Fibroblast of lung (primary cell): ENCODE measurements at regions not wholly inside any gene's neighbourhood (a gene's known extent, or its start where the extent isn't known, plus 50 kb on each side); places are given as distances from the start of the nearest gene placed in this dataset.

Source experiments
- DNase-seq, 2 donors: peaks; one replicate each; pipeline versions ENCODE4 v3.0.0 to v3.0.0-alpha.2; 2010; ENCODE audit warnings: low read depth in 2 of 2
- H2AFZ ChIP-seq: 2 replicates; pipeline ENCODE4 v1.5.1; 2012; ENCODE audit warnings: low read length, control low read depth, inconsistent platforms
- H3K27ac ChIP-seq: 2 replicates; pipeline ENCODE4 v1.5.1; 2011; ENCODE audit warnings: low read length, control low read depth; ENCODE audit not compliant: insufficient read depth
- H3K27me3 ChIP-seq: 2 replicates; pipeline ENCODE4 v1.5.1; 2011; ENCODE audit warnings: mild to moderate bottlenecking, low read length; ENCODE audit not compliant: control insufficient read depth, insufficient read depth
- H3K36me3 ChIP-seq: 2 replicates; pipeline ENCODE4 v1.5.1; 2011; ENCODE audit warnings: low read length; ENCODE audit not compliant: control insufficient read depth, insufficient read depth
- H3K4me1 ChIP-seq: 2 replicates; pipeline ENCODE4 v1.5.1; 2011; ENCODE audit warnings: low read length; ENCODE audit not compliant: control insufficient read depth, insufficient read depth; ENCODE audit errors: extremely low read depth
- H3K4me2 ChIP-seq: 2 replicates; pipeline ENCODE4 v1.5.1; 2011; ENCODE audit warnings: low read length, control low read depth; ENCODE audit not compliant: insufficient read depth; ENCODE audit errors: extremely low read depth
- H3K4me3 ChIP-seq, 4 experiments: fragments of 200-600 bp in 1 of 4; sonication (generic) in 1 of 4; replicated peaks in 1 of 4; 2 replicates each; pipeline ENCODE4 v1.5.1; 2011 to 2016; ENCODE audit warnings: low read length in 4 of 4, low read depth in 3 of 4, mild to moderate bottlenecking in 3 of 4, control low read depth in 2 of 4, inconsistent platforms in 1 of 4, mixed read lengths in 1 of 4; ENCODE audit not compliant: insufficient read depth in 1 of 4; ENCODE audit errors: control extremely low read depth in 1 of 4
- H3K79me2 ChIP-seq: 2 replicates; pipeline ENCODE4 v1.5.1; 2012; ENCODE audit warnings: mild to moderate bottlenecking, low read length, inconsistent platforms; ENCODE audit not compliant: control insufficient read depth, insufficient read depth
- H3K9ac ChIP-seq: 2 replicates; pipeline ENCODE4 v1.5.1; 2011; ENCODE audit warnings: mild to moderate bottlenecking, low read length, control low read depth; ENCODE audit not compliant: insufficient read depth
- H3K9me3 ChIP-seq: 2 replicates; pipeline ENCODE4 v1.5.1; 2012; ENCODE audit warnings: low read depth, low read length; ENCODE audit not compliant: control insufficient read depth, insufficient read depth
- H4K20me1 ChIP-seq: 2 replicates; pipeline ENCODE4 v1.5.1; 2011; ENCODE audit warnings: low read length; ENCODE audit not compliant: control insufficient read depth, insufficient read depth; ENCODE audit errors: extremely low read depth
- CTCF ChIP-seq, 2 donors: IDR thresholded peaks in 1 of 2; conservative IDR thresholded peaks in 1 of 2; 1 replicate in 1 of 2; 2 replicates in 1 of 2; pipeline ENCODE4 v1.5.1; 2011 to 2012; ENCODE audit warnings: low read length in 2 of 2, control low read depth in 1 of 2, inconsistent platforms in 1 of 2, low read depth in 1 of 2, mild to moderate bottlenecking in 1 of 2
- EZH2 ChIP-seq: IDR thresholded peaks from 2 replicates; pipeline ENCODE4 v1.5.1; 2012; ENCODE audit warnings: low read length, control low read depth, mild to moderate bottlenecking; ENCODE audit errors: missing control alignments

- no peak overlapping the region for H3K4me3 ChIP-seq
- H3K27ac ChIP-seq = no peak overlapping the region
- no peaks in the 10 kb centered on the region for H3K9me3 ChIP-seq
- no peak for DNase-seq
- no peaks in the 10 kb centered on the region for H3K36me3 ChIP-seq
- H3K4me1 ChIP-seq = no peaks in the 10 kb centered on the region
- no peaks in the 10 kb centered on the region for H3K79me2 ChIP-seq
- no peaks in the 10 kb centered on the region for H4K20me1 ChIP-seq
- no peak overlapping the region for H2AFZ ChIP-seq
- H3K27me3 ChIP-seq = no peaks in the 10 kb centered on the region
- H3K9ac ChIP-seq = no peak overlapping the region
- no peak for TF ChIP-seq EZH2
- no peak overlapping the region for H3K4me2 ChIP-seq
Measured at GRCh38 chr11:119828006-119828405, 99.0 kb upstream of the NECTIN1 start.

GRCh38 chr11:119827113-119827512 is 98.1 kb upstream of the NECTIN1 start:
- TF ChIP-seq EZH2 (no peak), CTCF (conservative IDR thresholded peaks at IDR 0.05 in 1 of 2, IDR thresholded peaks at IDR 0.05 in 1 of 2; ENCODE audit: low read depth in 1 of 2, low read length in 2 of 2) (no peak)
- no peaks in the 10 kb centered on the region for H4K20me1 ChIP-seq
- no peak overlapping the region for H2AFZ ChIP-seq
- H3K9me3 ChIP-seq = no peaks in the 10 kb centered on the region
- H3K4me2 ChIP-seq = no peak overlapping the region
- no peaks in the 10 kb centered on the region for H3K4me1 ChIP-seq
- no peak overlapping the region for H3K9ac ChIP-seq
- no peak overlapping the region for H3K27ac ChIP-seq
- no peaks in the 10 kb centered on the region for H3K36me3 ChIP-seq
- DNase-seq = no peak
- H3K4me3 ChIP-seq = no peak overlapping the region
- H3K27me3 ChIP-seq = no peaks in the 10 kb centered on the region
- H3K79me2 ChIP-seq = no peaks in the 10 kb centered on the region

- Histone ChIP-seq H3K79me2 (no peaks in the 10 kb centered on the region), H4K20me1 (no peaks in the 10 kb centered on the region), H3K27ac (no peak overlapping the region), H3K4me3 (no peak overlapping the region), H2AFZ (no peak overlapping the region), H3K27me3 (no peaks in the 10 kb centered on the region), H3K36me3 (no peaks in the 10 kb centered on the region), H3K4me2 (no peak overlapping the region), H3K9ac (no peak overlapping the region), H3K9me3 (no peaks in the 10 kb centered on the region), H3K4me1 (no peaks in the 10 kb centered on the region)
- DNase-seq = no peak
- no peak for TF ChIP-seq CTCF (conservative IDR thresholded peaks at IDR 0.05 in 1 of 2, IDR thresholded peaks at IDR 0.05 in 1 of 2; ENCODE audit: low read depth in 1 of 2, low read length in 2 of 2)
- no peak for TF ChIP-seq EZH2
Measured at GRCh38 chr11:119823077-119823476, 94.1 kb upstream of the NECTIN1 start.

- H3K9me3 ChIP-seq = no peaks in the 10 kb centered on the region
- H3K79me2 ChIP-seq = no peaks in the 10 kb centered on the region
- H2AFZ ChIP-seq = no peak overlapping the region
- H4K20me1 ChIP-seq = no peaks in the 10 kb centered on the region
- no peak overlapping the region for H3K9ac ChIP-seq
- no peak for TF ChIP-seq CTCF (conservative IDR thresholded peaks at IDR 0.05 in 1 of 2, IDR thresholded peaks at IDR 0.05 in 1 of 2; ENCODE audit: low read depth in 1 of 2, low read length in 2 of 2)
- no peak for TF ChIP-seq EZH2
- H3K27me3 ChIP-seq = no peaks in the 10 kb centered on the region
- H3K27ac ChIP-seq = no peak overlapping the region
- H3K4me3 ChIP-seq = no peak overlapping the region
- DNase-seq = peak in 1 of 2 donors; percentile 15
- no peak overlapping the region for H3K4me2 ChIP-seq
- H3K36me3 ChIP-seq = no peaks in the 10 kb centered on the region
- no peaks in the 10 kb centered on the region for H3K4me1 ChIP-seq
Measured at GRCh38 chr11:119816660-119817059, 87.7 kb upstream of the NECTIN1 start.
